Parathyroid adenoma (tissue), 2 donors: ENCODE measurements at regions not wholly inside any gene's neighbourhood (a gene's known extent, or its start where the extent isn't known, plus 50 kb on each side); places are given as distances from the start of the nearest gene placed in this dataset.

Experiments used
- H2AFZ ChIP-seq: fragments of 300-600 bp; sonication (generic); one replicate; pipeline ENCODE4 v1.7.0; 2017; ENCODE audit warnings: antibody characterized with exemption, mild to moderate bottlenecking
- H3K27ac ChIP-seq: fragments of 300-600 bp; sonication (generic); one replicate; pipeline ENCODE4 v1.7.0; 2017
- H3K27me3 ChIP-seq: fragments of 300-600 bp; sonication (generic); one replicate; pipeline ENCODE4 v1.7.0; 2017; ENCODE audit warnings: low read length; ENCODE audit not compliant: control insufficient read depth, insufficient read depth
- H3K36me3 ChIP-seq: fragments of 300-600 bp; sonication (generic); one replicate; pipeline ENCODE4 v1.7.0; 2017; ENCODE audit warnings: low read length; ENCODE audit not compliant: control insufficient read depth, insufficient read depth
- H3K4me1 ChIP-seq: fragments of 300-600 bp; sonication (generic); one replicate; pipeline ENCODE4 v1.7.0; 2017; ENCODE audit warnings: control low read depth
- H3K4me2 ChIP-seq: fragments of 300-600 bp; sonication (generic); one replicate; pipeline ENCODE4 v1.7.0; 2017; ENCODE audit warnings: low read length
- H3K4me3 ChIP-seq: fragments of 300-600 bp; sonication (generic); one replicate; pipeline ENCODE4 v1.7.0; 2017; ENCODE audit warnings: low read depth, low read length
- H3K79me2 ChIP-seq: fragments of 300-600 bp; sonication (generic); one replicate; pipeline ENCODE4 v1.7.0; 2017; ENCODE audit warnings: control low read depth
- H3K9ac ChIP-seq: fragments of 300-600 bp; sonication (generic); one replicate; pipeline ENCODE4 v1.7.0; 2017; ENCODE audit warnings: mild to moderate bottlenecking
- H3K9me3 ChIP-seq: fragments of 300-600 bp; sonication (generic); one replicate; pipeline ENCODE4 v1.7.0; 2017; ENCODE audit warnings: low read length; ENCODE audit not compliant: control insufficient read depth
- CTCF ChIP-seq: fragments of 300-600 bp; sonication (generic); IDR thresholded peaks from one replicate; pipeline ENCODE4 v1.7.0; 2017; ENCODE audit warnings: antibody characterized with exemption, mild to moderate bottlenecking
- donor health status: primary hyperparathyroidism.

- no peak overlapping the region for H3K27ac ChIP-seq
- H3K27me3 ChIP-seq: no peaks in the 10 kb centered on the region
- H3K79me2 ChIP-seq: no peaks in the 10 kb centered on the region
- H3K9me3 ChIP-seq: no peaks in the 10 kb centered on the region
- no peaks in the 10 kb centered on the region for H3K4me1 ChIP-seq
- H3K36me3 ChIP-seq: no peaks in the 10 kb centered on the region
- no peak overlapping the region for H3K4me2 ChIP-seq
- no peak for TF ChIP-seq CTCF
- H2AFZ ChIP-seq: no peak overlapping the region
- H3K4me3 ChIP-seq: no peak overlapping the region
- H3K9ac ChIP-seq: no peak overlapping the region
These were observed 465.0 kb downstream of the ZEB2 start for GRCh38 chr2:144054911-144055310.

DNA sequence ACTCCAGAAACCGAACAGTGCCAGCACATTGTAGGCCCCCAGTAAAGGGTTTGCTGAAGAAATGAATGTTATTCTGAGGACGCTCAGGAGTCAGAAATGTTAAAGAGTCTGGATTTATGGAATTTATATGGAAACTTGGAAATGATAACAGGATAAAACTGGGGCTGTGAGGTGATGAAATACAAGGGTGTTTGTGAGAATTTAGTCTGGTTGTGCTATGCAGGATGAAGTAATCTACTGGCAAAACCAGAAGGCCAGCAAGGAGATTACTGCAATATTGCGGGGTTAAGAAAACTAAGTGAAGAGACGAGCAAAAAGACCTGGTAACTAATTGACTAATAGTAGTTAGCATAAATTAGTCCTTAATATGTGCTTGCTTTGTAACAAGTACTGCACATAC, 467.8 kb downstream of the ZEB2 start:
- H3K4me2 ChIP-seq: no peak overlapping the region
- H3K9ac ChIP-seq: no peak overlapping the region
- no peaks in the 10 kb centered on the region for H3K27me3 ChIP-seq
- H3K4me3 ChIP-seq: no peak overlapping the region
- no peak overlapping the region for H2AFZ ChIP-seq
- H3K4me1 ChIP-seq: no peaks in the 10 kb centered on the region
- no peak overlapping the region for H3K27ac ChIP-seq
- TF ChIP-seq CTCF: no peak
- H3K9me3 ChIP-seq: no peaks in the 10 kb centered on the region
- no peaks in the 10 kb centered on the region for H3K79me2 ChIP-seq
- no peaks in the 10 kb centered on the region for H3K36me3 ChIP-seq

GRCh38 chr2:144049137-144049536, 470.8 kb downstream of the ZEB2 start:
- H3K27ac ChIP-seq: no peak overlapping the region
- no peaks in the 10 kb centered on the region for H3K4me1 ChIP-seq
- H3K4me2 ChIP-seq: no peak overlapping the region
- H3K79me2 ChIP-seq: no peaks in the 10 kb centered on the region
- no peak overlapping the region for H3K4me3 ChIP-seq
- no peaks in the 10 kb centered on the region for H3K27me3 ChIP-seq
- H3K9ac ChIP-seq: no peak overlapping the region
- H3K36me3 ChIP-seq: no peaks in the 10 kb centered on the region
- no peak for TF ChIP-seq CTCF
- H3K9me3 ChIP-seq: no peaks in the 10 kb centered on the region
- H2AFZ ChIP-seq: no peak overlapping the region

GRCh38 chr2:144048631-144049060, 471.3 kb downstream of the ZEB2 start:
- no peaks in the 10 kb centered on the region for H3K4me1 ChIP-seq
- no peaks in the 10 kb centered on the region for H3K36me3 ChIP-seq
- no peaks in the 10 kb centered on the region for H3K79me2 ChIP-seq
- no peak overlapping the region for H3K27ac ChIP-seq
- no peak overlapping the region for H2AFZ ChIP-seq
- no peak overlapping the region for H3K4me2 ChIP-seq
- H3K27me3 ChIP-seq: no peaks in the 10 kb centered on the region
- H3K9me3 ChIP-seq: no peaks in the 10 kb centered on the region
- H3K9ac ChIP-seq: no peak overlapping the region
- TF ChIP-seq CTCF: no peak
- H3K4me3 ChIP-seq: no peak overlapping the region

DNA sequence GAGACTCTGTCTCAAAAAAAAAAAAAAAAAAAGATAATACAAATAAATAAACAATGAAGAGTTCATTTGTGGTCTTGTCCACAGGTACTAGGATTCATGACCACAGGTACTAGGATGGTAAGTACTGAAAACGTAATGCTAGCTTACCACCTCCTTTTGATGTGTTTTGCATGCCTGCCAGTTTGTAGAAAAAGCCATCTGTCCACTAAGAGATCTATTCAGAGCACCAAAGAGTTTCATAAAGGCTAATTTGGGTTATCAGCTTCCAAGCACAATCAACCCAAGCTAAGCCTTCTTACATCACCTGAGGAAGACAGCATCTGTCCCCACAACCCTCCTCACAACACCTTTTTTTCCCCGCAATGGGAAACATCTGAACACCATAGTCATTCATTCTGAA, 477.2 kb downstream of the ZEB2 start:
- TF ChIP-seq CTCF: no peak
- Histone ChIP-seq H2AFZ (no peak overlapping the region), H3K36me3 (no peaks in the 10 kb centered on the region)

More for the DNA sequence above, 477.2 kb downstream of the ZEB2 start:
- no peaks in the 10 kb centered on the region for H3K79me2 ChIP-seq
- no peak overlapping the region for H3K9ac ChIP-seq
- no peaks in the 10 kb centered on the region for H3K9me3 ChIP-seq
- no peak overlapping the region for H3K4me2 ChIP-seq
- H3K4me1 ChIP-seq: no peaks in the 10 kb centered on the region
- no peaks in the 10 kb centered on the region for H3K27me3 ChIP-seq
- no peak overlapping the region for H3K4me3 ChIP-seq
- H3K27ac ChIP-seq: no peak overlapping the region
